HL-60 (cell line): ENCODE measurements at regions not wholly inside any gene's neighbourhood (a gene's known extent, or its start where the extent isn't known, plus 50 kb on each side); places are given as distances from the start of the nearest gene placed in this dataset.

Experiments
- GABPA ChIP-seq: IDR thresholded peaks from 2 replicates; pipeline ENCODE4 v1.6.1; 2012; ENCODE audit warnings: low read depth
- POLR2AphosphoS5 ChIP-seq: IDR thresholded peaks from 2 replicates; pipeline ENCODE4 v1.6.1; 2012; ENCODE audit warnings: low read depth
- REST ChIP-seq: IDR thresholded peaks from 2 replicates; pipeline ENCODE4 v1.6.1; 2012; ENCODE audit warnings: low read depth; ENCODE audit not compliant: insufficient replicate concordance
- TF ChIP-seq, protein P1 (sequence below): IDR thresholded peaks from one replicate; pipeline ENCODE4 v1.5.1; 2011; ENCODE audit warnings: low read length, control low read depth, inconsistent platforms; ENCODE audit not compliant: insufficient read depth

GRCh38 chr13:111850458-111850857 is 216.5 kb upstream of the SOX1 start:
- TF ChIP-seq GABPA = no peak
- TF ChIP-seq REST = no peak
- TF ChIP-seq, protein P1, sequence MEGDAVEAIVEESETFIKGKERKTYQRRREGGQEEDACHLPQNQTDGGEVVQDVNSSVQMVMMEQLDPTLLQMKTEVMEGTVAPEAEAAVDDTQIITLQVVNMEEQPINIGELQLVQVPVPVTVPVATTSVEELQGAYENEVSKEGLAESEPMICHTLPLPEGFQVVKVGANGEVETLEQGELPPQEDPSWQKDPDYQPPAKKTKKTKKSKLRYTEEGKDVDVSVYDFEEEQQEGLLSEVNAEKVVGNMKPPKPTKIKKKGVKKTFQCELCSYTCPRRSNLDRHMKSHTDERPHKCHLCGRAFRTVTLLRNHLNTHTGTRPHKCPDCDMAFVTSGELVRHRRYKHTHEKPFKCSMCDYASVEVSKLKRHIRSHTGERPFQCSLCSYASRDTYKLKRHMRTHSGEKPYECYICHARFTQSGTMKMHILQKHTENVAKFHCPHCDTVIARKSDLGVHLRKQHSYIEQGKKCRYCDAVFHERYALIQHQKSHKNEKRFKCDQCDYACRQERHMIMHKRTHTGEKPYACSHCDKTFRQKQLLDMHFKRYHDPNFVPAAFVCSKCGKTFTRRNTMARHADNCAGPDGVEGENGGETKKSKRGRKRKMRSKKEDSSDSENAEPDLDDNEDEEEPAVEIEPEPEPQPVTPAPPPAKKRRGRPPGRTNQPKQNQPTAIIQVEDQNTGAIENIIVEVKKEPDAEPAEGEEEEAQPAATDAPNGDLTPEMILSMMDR = no peak
- no peak for TF ChIP-seq POLR2AphosphoS5
